OCI-LY3 (cell line): ENCODE measurements at regions not wholly inside any gene's neighbourhood (a gene's known extent, or its start where the extent isn't known, plus 50 kb on each side); places are given as distances from the start of the nearest gene placed in this dataset.

Experiments
- H2AFZ ChIP-seq: fragments of 200-600, 300-600 bp; shearing (Covaris generic); 2 replicates; pipeline ENCODE4 v1.6.0; 2014; ENCODE audit warnings: antibody characterized with exemption, low read depth, low read length
- H3K27ac ChIP-seq: fragments of 200-600, 300-600 bp; sonication (generic); 2 replicates; pipeline ENCODE4 v1.5.1; 2014; ENCODE audit warnings: mild to moderate bottlenecking, low read length, moderate library complexity, mixed read lengths
- H3K27me3 ChIP-seq: fragments of 200-600, 300-600 bp; sonication (generic); 2 replicates; pipeline ENCODE4 v1.6.1; 2014; ENCODE audit warnings: low read depth, low read length, mixed read lengths
- H3K36me3 ChIP-seq: fragments of 200-600, 300-600 bp; sonication (generic); replicated peaks from 2 replicates; pipeline ENCODE3; 2014; ENCODE audit warnings: low read depth, low read length, mixed read lengths
- H3K4me1 ChIP-seq: fragments of 300-600, 200-600 bp; sonication (generic); 2 replicates; pipeline ENCODE4 v1.6.1; 2014; ENCODE audit warnings: low read length, mixed read lengths
- H3K4me2 ChIP-seq: fragments of 200-600, 300-600 bp; sonication (generic); 2 replicates; pipeline ENCODE4 v1.6.1; 2014; ENCODE audit warnings: low read length, mixed read lengths
- H3K4me3 ChIP-seq: fragments of 300-600, 200-600 bp; sonication (generic); 2 replicates; pipeline ENCODE4 v1.5.1; 2014; ENCODE audit warnings: antibody characterized with exemption, mild to moderate bottlenecking, low read length, moderate library complexity
- H3K79me2 ChIP-seq: fragments of 300-600, 200-600 bp; shearing (Covaris generic); 2 replicates; pipeline ENCODE4 v1.6.1; 2014; ENCODE audit warnings: mild to moderate bottlenecking, low read length, mixed read lengths
- H3K9ac ChIP-seq: fragments of 300-600, 200-600 bp; shearing (Covaris generic); 2 replicates; pipeline ENCODE4 v1.6.0; 2014; ENCODE audit warnings: mild to moderate bottlenecking, low read length, moderate library complexity
- H3K9me3 ChIP-seq: fragments of 200-600, 300-600 bp; shearing (Covaris generic); 2 replicates; pipeline ENCODE4 v1.6.1; 2014; ENCODE audit warnings: low read length, mixed read lengths; ENCODE audit not compliant: insufficient read depth
- H4K20me1 ChIP-seq: fragments of 200-600, 300-600 bp; sonication (generic); 2 replicates; pipeline ENCODE4 v1.6.1; 2016; ENCODE audit warnings: low read length, mixed read lengths; ENCODE audit not compliant: insufficient read depth
- CTCF ChIP-seq: fragments of 200-600, 300-600 bp; sonication (generic); IDR thresholded peaks from 2 replicates; pipeline ENCODE4 v1.5.1; 2014; ENCODE audit warnings: antibody characterized with exemption, low read length, low read depth
- EZH2phosphoT487 ChIP-seq: fragments of 200-600 bp; shearing (Covaris generic); IDR thresholded peaks from 2 replicates; pipeline ENCODE4 v1.6.1; 2018; ENCODE audit warnings: antibody characterized with exemption, mixed run types, low read depth

DNA sequence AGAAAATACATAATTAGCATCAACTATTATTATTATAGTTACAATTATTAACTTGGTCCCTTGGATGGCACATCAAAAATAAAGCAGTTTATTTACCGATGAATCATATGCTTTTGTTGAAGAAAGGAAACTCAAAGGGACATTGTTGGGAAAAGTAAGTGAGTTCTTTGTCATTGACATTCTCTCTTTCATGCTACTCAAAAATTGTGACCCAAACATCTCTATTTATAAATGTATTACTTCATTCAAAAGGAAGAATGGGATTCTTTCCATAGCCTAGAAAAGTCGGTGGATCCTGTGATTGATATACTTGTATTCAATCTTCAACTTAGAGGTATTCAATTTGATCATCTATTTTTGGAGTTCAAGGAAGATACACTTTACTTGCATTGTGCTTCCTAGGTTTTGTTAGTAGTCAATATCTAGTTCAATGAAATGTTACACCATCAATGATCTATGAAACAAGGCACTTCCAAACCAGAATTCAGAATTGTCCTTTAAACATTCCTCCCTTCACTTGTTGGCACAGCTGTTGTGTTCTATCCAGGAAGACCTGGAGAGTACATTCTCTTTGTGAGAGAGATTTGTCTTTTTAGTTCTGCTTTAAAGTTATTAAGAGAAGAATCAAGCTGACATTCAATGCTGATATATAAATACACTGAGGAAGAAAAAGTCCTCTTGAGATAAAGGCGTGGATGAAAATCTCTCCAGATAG lies 235.2 kb downstream of the TMEM26 start:
- no peak overlapping the region for H3K4me2 ChIP-seq
- H3K27me3 ChIP-seq, result no peaks in the 10 kb centered on the region
- H3K36me3 ChIP-seq, result no peaks in the 10 kb centered on the region
- H4K20me1 ChIP-seq, result no peaks in the 10 kb centered on the region
- TF ChIP-seq CTCF (no peak), EZH2phosphoT487 (no peak)
- H3K9me3 ChIP-seq, result no peaks in the 10 kb centered on the region
- no peaks in the 10 kb centered on the region for H3K79me2 ChIP-seq
- H3K27ac ChIP-seq, result no peak overlapping the region
- H3K4me3 ChIP-seq, result no peak overlapping the region
- no peak overlapping the region for H3K9ac ChIP-seq
- no peak overlapping the region for H2AFZ ChIP-seq
- no peaks in the 10 kb centered on the region for H3K4me1 ChIP-seq

DNA sequence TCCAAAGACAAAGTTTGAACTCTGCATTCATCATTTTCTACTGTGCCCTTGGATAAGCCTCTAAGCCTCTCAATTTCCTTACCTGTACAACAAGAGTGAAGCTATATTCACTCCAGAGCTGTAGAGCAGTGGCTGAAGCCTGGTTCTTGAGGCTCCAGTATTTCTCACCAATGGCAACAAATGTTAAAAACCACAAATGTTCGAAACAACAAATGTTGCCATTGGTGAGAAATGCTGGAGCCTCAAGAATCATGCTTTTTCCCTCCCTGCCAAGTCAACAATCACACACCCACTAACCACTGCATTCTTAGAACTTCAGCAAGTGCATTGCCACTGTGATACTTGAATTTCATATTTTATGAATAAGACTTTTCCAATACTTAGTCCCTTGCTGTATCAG lies 237.9 kb downstream of the TMEM26 start:
- Histone ChIP-seq H3K9ac (no peak overlapping the region), H3K4me2 (no peak overlapping the region), H2AFZ (no peak overlapping the region), H3K36me3 (no peaks in the 10 kb centered on the region), H3K27me3 (no peaks in the 10 kb centered on the region), H4K20me1 (no peaks in the 10 kb centered on the region), H3K4me1 (no peaks in the 10 kb centered on the region), H3K27ac (no peak overlapping the region), H3K4me3 (no peak overlapping the region), H3K79me2 (no peaks in the 10 kb centered on the region), H3K9me3 (no peaks in the 10 kb centered on the region)
- TF ChIP-seq CTCF, result no peak
- TF ChIP-seq EZH2phosphoT487, result no peak

- Histone ChIP-seq H3K36me3 (no peaks in the 10 kb centered on the region), H3K4me2 (no peak overlapping the region), H3K27ac (no peak overlapping the region), H3K9ac (no peak overlapping the region), H3K4me3 (no peak overlapping the region), H3K9me3 (no peaks in the 10 kb centered on the region), H3K79me2 (no peaks in the 10 kb centered on the region), H3K27me3 (no peaks in the 10 kb centered on the region), H4K20me1 (no peaks in the 10 kb centered on the region), H2AFZ (no peak overlapping the region), H3K4me1 (no peaks in the 10 kb centered on the region)
- TF ChIP-seq EZH2phosphoT487, result no peak
- TF ChIP-seq CTCF, result no peak
Measured at GRCh38 chr10:61211468-61211867, 241.7 kb downstream of the TMEM26 start.

DNA sequence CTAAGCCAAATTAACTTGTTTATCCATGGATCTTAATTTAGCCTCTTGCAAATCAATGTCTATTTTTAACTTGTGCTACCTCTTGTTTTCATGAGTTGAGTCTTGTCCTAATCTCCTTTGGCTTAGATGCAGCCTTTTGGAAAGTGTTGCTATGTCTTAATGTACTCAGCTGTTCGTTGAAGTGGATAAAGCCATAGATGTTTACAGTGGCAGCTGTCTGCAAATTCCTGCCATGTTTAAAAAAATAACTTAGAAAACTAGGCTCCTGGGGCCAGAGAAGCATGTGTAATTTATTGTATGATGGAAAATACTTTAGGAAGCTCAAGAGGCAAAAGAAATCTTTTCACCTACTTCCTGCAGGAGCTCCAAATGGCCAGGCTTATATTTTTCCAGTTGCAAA lies 253.1 kb upstream of the RHOBTB1 start:
- H3K4me2 ChIP-seq, result no peak overlapping the region
- H4K20me1 ChIP-seq, result no peaks in the 10 kb centered on the region
- no peaks in the 10 kb centered on the region for H3K4me1 ChIP-seq
- no peak overlapping the region for H3K9ac ChIP-seq
- no peak overlapping the region for H3K4me3 ChIP-seq
- H3K27me3 ChIP-seq, result no peaks in the 10 kb centered on the region
- TF ChIP-seq CTCF (no peak), EZH2phosphoT487 (no peak)
- H3K36me3 ChIP-seq, result no peaks in the 10 kb centered on the region
- no peaks in the 10 kb centered on the region for H3K9me3 ChIP-seq
- H3K27ac ChIP-seq, result no peak overlapping the region
- no peak overlapping the region for H2AFZ ChIP-seq
- no peaks in the 10 kb centered on the region for H3K79me2 ChIP-seq
